IMR-90 (cell line): ENCODE measurements at regions not wholly inside any gene's neighbourhood (a gene's known extent, or its start where the extent isn't known, plus 50 kb on each side); places are given as distances from the start of the nearest gene placed in this dataset.

ENCODE experiments used
- ATAC-seq: fragments of 200-7000 bp; cut with Tn5 transposase; 2 replicates; pipeline ENCODE4 v1.9.1; 2020; ENCODE audit warnings: low read depth, mild to moderate bottlenecking, moderate library complexity
- BruUV-seq: library from RNA; stranded (reverse); fragments of 400-500 nt; replicated peaks from 2 replicates; lab custom pipeline; 2021; lab: Mats Ljungman, UMichigan
- CTCF ChIA-PET: fragments of 300-600 bp; formaldehyde crosslinking; extraction: SDS; loops from one replicate; lab custom pipeline; 2021; ENCODE audit warnings: antibody characterized with exemption; lab: Yijun Ruan, JAX
- POLR2A ChIA-PET: fragments of 300-600 bp; sonication (Branson Sonifier 250); formaldehyde crosslinking; loops from one replicate; lab custom pipeline; 2022; ENCODE audit warnings: antibody characterized with exemption; ENCODE audit not compliant: unreplicated experiment; lab: Charles Lee
- DNase-seq: peaks from one replicate; pipeline ENCODE4 v3.0.0; 2013
- H2AFZ ChIP-seq: replicated peaks from 2 replicates; pipeline ENCODE3; 2013; ENCODE audit warnings: low read length, mild to moderate bottlenecking; ENCODE audit not compliant: poor library complexity
- H2AK5ac ChIP-seq: 2 replicates; pipeline ENCODE4 v1.6.1; 2013; ENCODE audit warnings: low read depth, low read length, inconsistent platforms
- H2AK9ac ChIP-seq: replicated peaks from 2 replicates; pipeline ENCODE3; 2013; ENCODE audit warnings: mild to moderate bottlenecking, low read depth, low read length, moderate library complexity; ENCODE audit not compliant: poor library complexity
- H2BK120ac ChIP-seq: 2 replicates; pipeline ENCODE4 v1.6.1; 2013; ENCODE audit warnings: low read depth, low read length, inconsistent platforms
- H2BK15ac ChIP-seq: 3 replicates; pipeline ENCODE4 v1.6.1; 2013; ENCODE audit warnings: low read depth, low read length, inconsistent platforms
- H2BK20ac ChIP-seq: 2 replicates; pipeline ENCODE4 v1.6.1; 2013; ENCODE audit warnings: low read depth, mild to moderate bottlenecking, inconsistent platforms, low read length, moderate library complexity
- H2BK5ac ChIP-seq: 2 replicates; pipeline ENCODE4 v1.6.1; 2013; ENCODE audit warnings: mild to moderate bottlenecking, low read depth, low read length, inconsistent platforms; ENCODE audit not compliant: poor library complexity, severe bottlenecking
- H3K14ac ChIP-seq: replicated peaks from 2 replicates; pipeline ENCODE4 v1.6.1; 2013; ENCODE audit warnings: low read depth, low read length, inconsistent platforms
- H3K18ac ChIP-seq: 2 replicates; pipeline ENCODE4 v1.6.1; 2013; ENCODE audit warnings: low read depth, low read length, control low read depth
- H3K23ac ChIP-seq: 2 replicates; pipeline ENCODE4 v1.6.1; 2013; ENCODE audit warnings: low read depth, low read length, inconsistent platforms
- H3K27ac ChIP-seq: 2 replicates; pipeline ENCODE4 v1.5.1; 2013; ENCODE audit warnings: mild to moderate bottlenecking, control low read depth, low read length; ENCODE audit not compliant: insufficient read depth
- H3K27me3 ChIP-seq: 2 replicates; pipeline ENCODE4 v1.6.1; 2013; ENCODE audit warnings: low read length; ENCODE audit not compliant: control insufficient read depth, insufficient read depth
- H3K36me3 ChIP-seq: 2 replicates; pipeline ENCODE4 v1.6.1; 2013; ENCODE audit warnings: low read length, mixed read lengths; ENCODE audit not compliant: control insufficient read depth, insufficient read depth
- H3K4ac ChIP-seq: 2 replicates; pipeline ENCODE4 v1.6.1; 2013; ENCODE audit warnings: low read depth, low read length, inconsistent platforms
- H3K4me1 ChIP-seq: 2 replicates; pipeline ENCODE4 v1.6.1; 2013; ENCODE audit warnings: low read length, mixed read lengths; ENCODE audit not compliant: control insufficient read depth, insufficient read depth
- H3K4me2 ChIP-seq: 2 replicates; pipeline ENCODE4 v1.6.1; 2013; ENCODE audit warnings: low read depth, mild to moderate bottlenecking, control low read depth, low read length, moderate library complexity
- H3K4me3 ChIP-seq: 2 replicates; pipeline ENCODE4 v1.5.1; 2013; ENCODE audit warnings: low read depth, mild to moderate bottlenecking, control low read depth, low read length, moderate library complexity; ENCODE audit not compliant: insufficient read depth
- H3K56ac ChIP-seq: 2 replicates; pipeline ENCODE4 v1.6.1; 2013; ENCODE audit warnings: low read length, inconsistent platforms; ENCODE audit not compliant: insufficient read depth; ENCODE audit errors: extremely low read depth
- H3K79me1 ChIP-seq, 2 experiments: 2 replicates each; pipeline ENCODE4 v1.6.1; 2013; ENCODE audit warnings: low read length in 2 of 2, inconsistent platforms in 1 of 2, low read depth in 1 of 2
- H3K9ac ChIP-seq: 2 replicates; pipeline ENCODE4 v1.6.1; 2013; ENCODE audit warnings: low read depth, low read length, control low read depth
- H3K9me1 ChIP-seq: 2 replicates; pipeline ENCODE4 v1.6.1; 2013; ENCODE audit warnings: low read length, inconsistent platforms; ENCODE audit not compliant: insufficient read depth
- H3K9me3 ChIP-seq: 2 replicates; pipeline ENCODE4 v1.6.1; 2013; ENCODE audit warnings: low read length; ENCODE audit not compliant: control insufficient read depth, insufficient read depth
- H4K20me1 ChIP-seq: 2 replicates; pipeline ENCODE4 v1.6.1; 2013; ENCODE audit warnings: low read length, inconsistent platforms; ENCODE audit not compliant: insufficient read depth
- H4K5ac ChIP-seq: 2 replicates; pipeline ENCODE4 v1.6.1; 2013; ENCODE audit warnings: mild to moderate bottlenecking, low read depth, low read length, control low read depth
- H4K8ac ChIP-seq, 2 experiments: 2 replicates each; pipeline ENCODE4 v1.6.1; 2013; ENCODE audit warnings: low read depth in 2 of 2, low read length in 2 of 2, control low read depth in 1 of 2, inconsistent platforms in 1 of 2
- H4K91ac ChIP-seq: 2 replicates; pipeline ENCODE4 v1.6.1; 2013; ENCODE audit warnings: low read depth, low read length, inconsistent platforms; ENCODE audit not compliant: insufficient read depth
- CTCF ChIP-seq: conservative IDR thresholded peaks from 2 replicates; pipeline ENCODE4 v1.5.1; 2012; ENCODE audit warnings: mild to moderate bottlenecking, low read depth, low read length, improper control_type of control experiment
- ELK1 ChIP-seq: fragments of 150-350 bp; IDR thresholded peaks from 2 replicates; pipeline ENCODE4 v1.6.1; 2016; ENCODE audit warnings: low read depth, mild to moderate bottlenecking, low read length, moderate library complexity, borderline replicate concordance
- MXI1 ChIP-seq: IDR thresholded peaks from 2 replicates; pipeline ENCODE4 v1.6.1; 2012; ENCODE audit warnings: low read depth, mild to moderate bottlenecking, low read length, moderate library complexity, borderline replicate concordance
- RFX5 ChIP-seq: IDR thresholded peaks from 2 replicates; pipeline ENCODE4 v1.8.0; 2012; ENCODE audit warnings: low read depth, mild to moderate bottlenecking, low read length, moderate library complexity
- SMC3 ChIP-seq: fragments of 150-350 bp; IDR thresholded peaks from 2 replicates; pipeline ENCODE4 v1.6.1; 2016; ENCODE audit warnings: low read depth, mild to moderate bottlenecking, antibody characterized with exemption, low read length, moderate library complexity
- USF2 ChIP-seq: fragments of 150-350 bp; IDR thresholded peaks from 2 replicates; pipeline ENCODE4 v1.6.1; 2017; ENCODE audit warnings: mild to moderate bottlenecking, antibody characterized with exemption, low read length, low read depth
- WGBS, 2 experiments: methylation state at CpG; one replicate each; pipeline versions ENCODE4 v1.1.5 to v1.1.7; 2013; ENCODE audit warnings: missing lambda C conversion rate in 2 of 2; ENCODE audit not compliant: insufficient read length in 1 of 2; ENCODE audit errors: extremely low coverage in 2 of 2; 5-methylcytosine and 5-hydroxymethylcytosine counted together
- dilution Hi-C: fragments of 300-500 bp; cut with HindIII; formaldehyde crosslinking; loops from one replicate; pipeline ENCODE4 v1.14.3; 2018; ENCODE audit warnings: low sequenced_read_pairs; ENCODE audit not compliant: unreplicated experiment
- in situ Hi-C: fragments of 300-500 bp; cut with MboI; formaldehyde crosslinking; loops from 3 replicates; pipeline ENCODE4 v1.14.3; 2019; ENCODE audit warnings: low sequenced_read_pairs, inconsistent platforms, mixed read lengths
- intact Hi-C: fragments of 100-400 bp; cut with micrococcal nuclease; formaldehyde crosslinking; loops from 2 replicates; pipeline ENCODE4 v1.10.0; 2022

GRCh38 chr5:56746553-56747339, 68.6 kb upstream of the MAP3K1 start:
- H3K36me3 ChIP-seq = no peaks in the 10 kb centered on the region
- CTCF ChIA-PET = no interaction called here
- no peaks in the 10 kb centered on the region for H4K20me1 ChIP-seq
- H2BK15ac ChIP-seq = no peak overlapping the region
- no peak overlapping the region for H4K91ac ChIP-seq
- no peak overlapping the region for H2BK5ac ChIP-seq
- H2BK20ac ChIP-seq = no peak overlapping the region
- POLR2A ChIA-PET = no interaction called here
- no peaks in the 10 kb centered on the region; the same call in 1 of the 2 replicates for H3K27me3 ChIP-seq
- no peak overlapping the region for H3K4ac ChIP-seq
- H2AK9ac ChIP-seq = no peak overlapping the region
- no peak overlapping the region for H4K5ac ChIP-seq
- H3K9me1 ChIP-seq = no peaks in the 10 kb centered on the region
- no peak overlapping the region for H4K8ac ChIP-seq
- H3K27ac ChIP-seq = no peak overlapping the region
- H3K23ac ChIP-seq = no peak overlapping the region
- no peak overlapping the region for H2AFZ ChIP-seq
- H3K4me3 ChIP-seq = no peak overlapping the region
- no peak overlapping the region for H2BK120ac ChIP-seq
- dilution Hi-C loops = no loop called here
- TF ChIP-seq USF2 (no peak), RFX5 (no peak), ELK1 (no peak), SMC3 (no peak), CTCF (no peak), MXI1 (no peak)
- no TSS peak for BruUV-seq
- intact Hi-C loops = no loop called here
- no peak for ATAC-seq
- peaks cover 1% of the 10 kb centered on the region; the same call in 1 of the 2 replicates for H3K4me1 ChIP-seq
- in situ Hi-C loops = no loop called here
- H3K56ac ChIP-seq = no peak overlapping the region
- no peaks in the 10 kb centered on the region for H3K9me3 ChIP-seq
- no peak overlapping the region for H3K4me2 ChIP-seq
- no peak overlapping the region for H3K18ac ChIP-seq
- no peak for DNase-seq
- H2AK5ac ChIP-seq = no peak overlapping the region
- no peaks in the 10 kb centered on the region for H3K79me1 ChIP-seq
- no CpG with 5 or more reads among the region's 4 CpGs for WGBS, 2 experiments
- H3K9ac ChIP-seq = no peak overlapping the region
- no peak overlapping the region for H3K14ac ChIP-seq
